Activated CD8-positive, alpha-beta memory T cell treated with anti-CD3 and anti-CD28 coated beads, Interleukin-2, amount 50 U/mL, for 48 hours (primary cell): ENCODE measurements at regions not wholly inside any gene's neighbourhood (a gene's known extent, or its start where the extent isn't known, plus 50 kb on each side); places are given as distances from the start of the nearest gene placed in this dataset.

Experiments
- DNase-seq: peaks from one replicate; pipeline ENCODE4 v3.0.0-alpha.2; 2020

DNA sequence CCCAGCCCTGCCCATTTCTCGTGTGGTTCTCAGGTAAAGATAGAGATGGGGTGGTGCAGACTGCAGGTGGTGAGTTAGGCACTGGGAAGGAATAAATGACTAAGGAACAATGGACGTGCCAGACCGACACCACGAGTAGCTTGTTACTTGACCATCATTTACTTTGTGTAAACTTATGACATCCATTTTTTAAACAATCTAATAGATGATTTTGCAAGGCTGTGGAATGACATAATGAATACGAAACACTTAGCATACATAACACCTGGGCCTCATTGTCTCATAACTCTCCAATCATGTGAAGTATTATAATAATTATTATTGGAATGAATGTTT lies 137.3 kb upstream of the CPEB2 start:
- DNase-seq: no peak

DNA sequence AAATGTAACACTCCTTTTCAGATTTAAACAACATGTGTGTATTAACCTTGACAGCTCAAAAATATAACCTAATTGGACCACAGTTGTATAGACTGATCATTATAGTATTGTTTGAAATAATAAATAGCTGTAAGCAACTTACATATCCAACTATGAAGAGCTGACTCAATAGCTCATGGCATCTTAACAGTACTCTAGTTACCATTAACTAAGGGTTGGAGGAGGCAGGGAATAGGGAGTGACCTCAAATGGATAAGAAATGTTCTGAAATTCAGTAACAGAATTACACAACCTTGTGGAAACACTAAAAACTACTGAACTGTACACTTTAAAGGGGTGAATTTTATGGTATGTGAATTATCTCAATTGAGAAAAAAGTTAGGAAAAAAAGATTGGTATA lies 136.5 kb upstream of the CPEB2 start:
- DNase-seq: no peak

DNA sequence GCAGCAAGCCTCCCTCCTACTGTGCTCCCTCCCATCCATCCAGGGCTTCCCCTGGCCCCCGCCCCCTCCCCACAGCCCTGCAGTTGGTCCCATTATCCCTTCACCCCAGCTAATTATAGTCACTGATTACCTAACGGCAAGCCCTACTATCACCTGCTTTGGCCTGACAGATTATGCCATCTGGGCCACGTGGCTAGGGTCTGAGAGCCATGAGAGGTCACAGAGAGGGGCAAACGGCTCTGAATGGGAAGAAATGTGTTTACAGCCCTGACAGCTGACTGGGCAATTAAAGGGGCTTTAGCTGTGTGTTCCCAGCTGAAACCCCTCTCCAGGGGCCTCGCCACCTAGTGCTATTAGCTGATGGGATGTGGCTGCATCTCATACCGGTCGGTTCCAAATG lies 134.4 kb upstream of the CPEB2 start:
- no peak for DNase-seq

DNA sequence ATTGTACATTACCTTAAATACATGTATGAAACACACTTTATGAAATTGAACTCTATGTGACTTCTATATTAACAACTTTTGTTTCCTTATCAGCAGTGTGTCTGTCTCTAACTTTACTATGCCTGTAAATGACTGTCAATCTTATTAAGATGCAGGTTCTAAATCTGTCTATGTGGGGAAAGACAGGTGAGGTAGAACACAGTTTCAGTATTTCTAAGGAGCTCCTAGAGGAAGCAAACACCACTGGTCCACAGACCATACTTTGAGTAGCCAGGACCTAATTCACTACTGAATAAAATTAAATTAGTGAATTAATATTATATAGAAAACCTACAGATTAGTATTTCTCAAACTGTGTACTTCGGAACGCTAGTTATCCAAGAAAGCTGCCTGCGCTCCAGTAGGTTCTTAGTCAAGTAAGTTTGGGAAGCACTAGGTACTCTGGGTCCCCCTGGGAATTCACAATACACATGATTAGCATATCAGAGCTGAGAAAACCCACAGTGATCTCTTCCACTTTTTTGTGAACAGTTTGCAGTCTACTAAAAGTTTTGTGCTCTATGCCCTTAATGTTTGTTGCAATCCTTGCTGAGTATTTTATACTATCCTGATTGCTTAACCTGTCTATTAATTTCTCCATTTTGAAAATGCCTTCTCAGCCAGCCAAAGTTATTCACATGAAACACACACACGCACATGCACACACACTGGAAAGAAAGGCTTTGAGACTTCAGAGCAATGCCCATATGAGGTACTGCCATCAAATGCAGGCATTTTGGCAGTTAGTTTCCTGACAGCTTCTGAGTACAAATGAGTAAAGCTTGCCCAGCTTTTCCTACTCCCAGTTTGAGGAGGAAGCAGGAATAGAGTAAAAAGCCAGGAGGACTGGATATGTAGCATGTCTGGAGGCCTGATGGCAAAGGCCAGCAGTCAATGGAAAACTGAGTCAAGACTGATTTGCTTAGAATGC lies 133.6 kb upstream of the CPEB2 start:
- DNase-seq: no peak

DNA sequence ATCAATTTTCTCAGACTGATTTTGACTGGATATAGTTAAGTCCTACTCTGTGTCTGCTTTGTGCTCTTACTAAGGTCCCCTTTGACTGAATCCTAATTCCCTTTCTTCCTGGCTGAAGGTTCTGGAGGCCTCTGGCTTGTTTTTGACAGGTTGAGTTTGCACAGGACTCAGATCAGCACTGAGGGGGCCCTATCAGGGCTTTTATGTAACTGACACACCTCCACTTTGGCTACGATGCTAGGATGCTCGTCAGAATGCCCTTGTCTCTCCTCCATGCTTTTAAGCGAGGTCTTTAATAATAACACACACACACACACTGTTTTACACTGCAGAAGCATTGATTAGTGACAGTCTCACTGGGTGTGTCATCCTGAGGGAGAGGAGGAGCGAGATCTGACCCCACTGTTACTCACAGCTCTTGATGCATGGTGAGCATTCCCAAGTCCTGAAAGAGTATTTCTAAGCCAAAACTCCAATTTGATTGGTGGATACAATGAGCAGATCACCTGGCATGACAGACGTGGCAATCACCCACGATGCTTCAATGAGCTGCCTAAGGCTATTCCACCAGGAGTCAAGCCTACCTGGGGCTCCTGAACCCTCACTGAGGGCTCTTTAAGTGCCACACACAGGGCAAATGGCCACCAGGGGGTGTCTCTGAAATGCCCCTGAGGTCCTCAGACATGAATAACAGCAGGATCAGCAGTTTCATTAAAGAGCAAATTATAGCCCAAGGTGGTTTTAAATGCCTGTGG lies 130.4 kb upstream of the CPEB2 start:
- DNase-seq: peak; percentile 58

DNA sequence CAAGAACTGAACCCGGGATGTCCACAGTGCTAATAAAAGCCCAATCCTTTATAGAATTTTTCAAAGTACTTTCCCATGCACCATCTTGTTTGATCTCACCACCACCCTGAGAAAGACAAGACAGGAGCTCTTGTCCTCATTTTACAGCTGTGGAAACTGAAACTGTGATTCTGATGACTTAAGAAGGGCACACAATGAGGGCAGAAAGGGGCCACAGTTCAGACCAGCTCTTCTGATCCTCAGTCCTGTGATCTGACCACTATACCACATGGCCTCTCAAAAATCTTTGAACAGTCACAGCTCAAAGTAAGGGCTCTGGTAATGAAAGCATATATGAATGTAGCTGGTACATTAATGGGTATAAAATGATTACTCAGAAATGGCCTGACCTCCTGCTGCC lies 127.3 kb upstream of the CPEB2 start:
- DNase-seq: no peak

DNA sequence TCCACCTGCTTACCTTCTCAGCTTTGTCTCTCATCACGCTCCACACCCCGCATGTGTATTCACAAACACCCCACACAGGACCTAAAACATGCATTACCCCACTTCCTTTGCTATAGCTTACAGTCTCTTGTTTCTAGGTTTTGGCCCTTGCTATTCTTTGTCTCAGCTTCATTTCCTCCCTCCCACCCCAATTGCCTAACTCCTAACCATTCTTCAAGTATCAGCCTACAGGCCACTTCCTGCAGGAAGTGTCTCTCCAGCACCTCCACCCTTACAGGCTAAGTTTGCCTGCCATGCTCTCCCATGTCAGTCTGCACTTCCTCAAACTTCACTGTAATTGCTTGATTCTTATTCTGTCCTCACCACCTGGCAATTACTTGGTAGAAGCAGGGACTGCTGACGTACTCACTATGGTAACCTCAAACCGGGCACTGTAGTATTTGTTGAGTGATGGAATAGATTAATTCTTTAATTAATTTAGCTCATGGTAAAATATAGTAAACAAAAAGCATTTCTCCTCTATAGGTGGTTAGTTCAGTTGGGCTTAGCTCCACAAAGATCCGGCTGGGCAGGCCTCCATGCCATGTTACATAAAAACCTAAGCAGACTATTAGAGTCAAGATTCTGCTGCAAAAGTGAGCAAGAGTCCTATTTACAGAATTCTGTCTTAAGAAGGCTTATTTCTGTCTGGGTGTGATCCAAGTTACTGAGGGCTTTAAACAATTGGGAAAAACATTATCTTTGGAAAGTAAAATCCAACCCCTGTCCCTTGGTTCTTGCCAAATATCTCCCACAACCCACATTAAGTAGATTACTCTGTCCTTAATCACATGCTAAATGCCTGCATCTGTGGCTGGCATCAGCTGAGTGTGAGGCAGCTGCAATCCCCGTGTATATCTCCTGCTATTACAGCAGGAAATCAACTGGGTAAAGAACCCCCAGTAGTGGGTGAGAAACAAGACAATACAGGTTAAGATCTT lies 124.7 kb upstream of the CPEB2 start:
- DNase-seq: no peak

DNA sequence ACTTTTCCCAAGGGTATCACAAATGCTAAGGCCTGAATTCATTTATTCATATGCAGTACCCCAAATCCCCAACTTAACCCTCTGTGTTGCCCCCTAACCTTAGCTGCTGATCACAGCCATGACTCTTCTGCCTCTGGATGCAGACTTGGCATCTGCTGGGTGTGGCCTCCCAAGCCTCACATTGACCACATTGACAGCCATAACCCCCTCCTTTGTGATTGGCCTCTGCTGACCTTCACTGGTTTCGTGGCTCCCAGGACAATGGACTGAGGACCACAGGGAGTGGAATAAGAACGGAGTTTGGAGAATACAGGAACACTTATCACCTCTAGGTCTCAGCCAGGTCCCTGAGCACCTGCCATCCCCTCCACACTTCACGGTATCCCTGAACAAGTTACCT lies 123.6 kb upstream of the CPEB2 start:
- DNase-seq: no peak

DNA sequence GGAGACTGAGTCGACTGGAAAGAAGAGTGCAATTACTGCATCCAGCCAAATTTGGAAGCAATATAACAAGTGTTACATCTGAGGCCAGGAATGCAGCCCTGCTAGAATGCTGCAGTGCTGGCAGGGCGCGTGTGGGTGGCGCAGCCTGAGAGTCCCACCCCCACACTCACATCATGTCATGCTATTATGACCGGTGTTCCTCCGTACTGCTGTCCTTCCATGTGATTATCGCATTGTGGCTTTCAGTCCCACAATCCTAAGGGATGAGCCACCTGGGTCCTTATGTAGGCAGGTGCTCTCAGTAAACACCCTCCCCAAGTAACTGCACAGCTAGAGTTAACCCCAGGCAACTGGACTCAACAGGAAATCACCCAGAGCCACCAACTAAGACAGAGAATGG lies 122.6 kb upstream of the CPEB2 start:
- no peak for DNase-seq

DNA sequence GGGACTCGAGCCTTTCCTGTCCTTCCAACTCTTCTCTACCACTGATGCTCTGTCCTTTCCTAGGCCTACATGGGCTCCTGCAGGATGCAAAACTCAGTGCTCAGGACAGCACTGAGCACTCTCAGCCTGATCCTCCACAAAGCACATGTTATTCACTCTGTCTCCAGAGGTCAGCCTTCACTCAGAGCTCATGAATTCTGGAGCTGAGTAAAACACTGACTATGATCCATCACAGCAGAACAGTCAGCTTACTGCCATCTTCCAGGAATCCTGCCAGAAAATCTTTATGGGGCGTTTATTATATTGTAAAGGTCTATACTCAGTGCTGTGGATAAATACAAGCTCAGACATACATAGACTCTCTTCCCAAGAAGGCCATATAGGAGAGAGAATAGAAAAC lies 121.5 kb upstream of the CPEB2 start:
- no peak for DNase-seq

DNA sequence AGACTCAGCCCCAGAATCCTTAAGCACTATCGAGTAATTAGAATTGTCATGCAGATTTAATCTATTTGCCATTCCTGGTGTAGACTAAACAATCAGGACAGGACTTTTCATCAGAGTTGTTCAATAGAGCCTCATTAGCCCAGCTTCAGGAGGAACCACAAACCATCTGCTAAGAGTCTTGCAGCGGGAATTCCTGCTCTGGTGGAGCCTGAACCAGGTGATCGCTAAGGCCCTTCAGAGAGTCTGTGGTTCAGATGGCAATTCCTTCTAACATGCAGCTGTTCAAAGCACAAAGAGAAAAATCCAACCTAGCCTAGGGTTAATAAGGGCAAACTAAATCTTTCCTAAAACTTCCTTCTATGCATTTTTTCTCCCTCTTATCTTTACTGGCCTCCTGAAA lies 119.1 kb upstream of the CPEB2 start:
- DNase-seq: no peak

DNA sequence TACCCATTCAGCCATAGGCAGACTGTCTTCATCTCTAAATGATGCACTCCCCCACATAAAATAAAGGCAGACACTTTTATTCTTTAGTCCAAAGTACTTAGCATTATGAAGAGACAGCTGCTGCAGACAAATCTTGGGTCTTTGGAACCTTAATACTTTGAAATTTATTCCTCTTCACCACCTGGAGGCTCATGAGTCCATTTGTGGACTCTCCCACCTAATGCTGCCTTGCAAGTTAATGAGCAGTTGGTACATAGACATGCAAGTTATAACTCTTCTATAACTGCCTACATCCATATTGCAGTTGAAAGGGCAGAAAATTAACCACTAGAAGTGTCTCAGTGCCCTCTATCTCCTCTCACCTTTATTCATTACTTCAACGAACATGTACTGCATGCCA lies 118.6 kb upstream of the CPEB2 start:
- no peak for DNase-seq

DNA sequence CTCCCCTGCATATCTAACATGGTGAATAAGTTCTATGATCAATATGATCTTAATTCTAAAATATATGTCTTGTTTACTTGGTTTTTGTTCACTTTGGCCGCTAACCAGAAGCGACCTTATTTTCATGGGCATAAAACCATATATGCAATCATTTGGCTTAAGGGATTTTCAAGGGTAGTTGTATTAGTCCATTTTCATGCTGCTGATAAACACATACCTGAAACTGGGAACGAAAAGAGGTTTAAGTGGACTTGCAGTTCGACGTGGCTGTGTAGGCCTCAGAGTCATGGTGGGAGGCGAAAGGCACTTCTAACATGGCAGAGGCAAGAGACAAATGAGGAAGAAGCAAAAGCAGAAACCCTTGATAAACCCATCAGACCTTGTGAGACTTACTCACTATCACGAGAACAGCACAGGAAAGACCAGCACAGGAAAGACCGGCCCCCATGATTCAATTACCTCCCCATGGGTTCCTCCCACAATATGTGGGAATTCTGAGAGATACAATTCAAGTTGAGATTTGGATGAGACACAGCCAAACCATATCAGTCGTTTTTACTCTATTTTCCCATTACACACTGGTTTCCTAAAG lies 114.3 kb upstream of the CPEB2 start:
- DNase-seq: no peak

DNA sequence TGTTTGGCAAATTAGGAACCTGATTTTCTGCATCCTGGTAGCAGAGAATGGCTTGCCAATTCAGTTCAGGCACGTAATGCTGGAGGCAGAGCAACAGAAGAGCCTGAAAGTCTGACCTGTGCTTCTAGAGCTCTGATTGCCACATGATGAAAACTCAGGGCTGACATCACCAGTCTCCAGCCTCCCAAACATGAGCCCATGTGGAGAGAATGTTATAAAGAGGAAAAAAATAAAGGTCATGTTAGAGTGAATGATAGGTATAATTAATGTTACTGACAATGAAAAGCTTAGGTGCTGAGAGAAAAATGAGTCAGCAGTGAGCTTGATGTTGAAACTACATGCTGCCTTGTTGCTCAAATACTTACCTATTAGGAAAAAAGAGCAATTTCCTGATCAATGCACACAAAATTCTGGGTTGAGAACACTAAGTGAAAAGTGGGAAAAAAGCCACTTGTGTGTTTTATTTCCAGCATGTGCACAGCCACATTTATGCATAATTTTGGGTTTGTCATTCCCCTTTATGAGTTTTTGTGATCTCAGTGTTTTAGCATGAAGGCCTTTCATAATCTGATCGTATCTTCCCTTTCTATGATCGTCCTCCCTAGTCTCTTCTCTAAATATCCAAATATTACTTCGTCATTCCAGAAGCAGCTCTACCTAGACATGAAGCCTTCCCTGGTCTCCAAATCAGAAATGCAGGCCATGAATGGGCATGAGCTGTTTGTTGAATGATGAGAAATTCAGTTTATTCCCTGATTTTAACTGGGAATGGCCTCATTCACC lies 113.3 kb upstream of the CPEB2 start:
- DNase-seq: no peak

DNA sequence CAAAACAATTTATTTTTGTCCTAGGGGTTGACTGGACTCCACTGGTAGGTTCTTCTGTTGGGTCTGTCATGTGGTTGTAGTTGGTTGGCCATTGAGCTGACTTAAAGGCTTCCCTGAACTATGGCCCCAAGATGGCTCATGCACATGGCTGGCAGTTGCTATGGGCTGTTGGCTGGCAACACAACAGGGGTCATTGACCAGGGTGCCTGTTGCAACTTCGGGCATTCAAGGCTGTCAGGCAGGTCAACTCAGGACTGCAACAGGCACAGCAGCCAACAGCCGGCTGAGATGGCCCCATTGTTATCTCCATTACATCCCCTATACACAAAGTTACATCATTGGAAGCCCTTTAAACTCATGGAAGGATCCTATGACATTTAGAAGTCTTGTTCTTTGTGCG lies 109.7 kb upstream of the CPEB2 start:
- no peak for DNase-seq

DNA sequence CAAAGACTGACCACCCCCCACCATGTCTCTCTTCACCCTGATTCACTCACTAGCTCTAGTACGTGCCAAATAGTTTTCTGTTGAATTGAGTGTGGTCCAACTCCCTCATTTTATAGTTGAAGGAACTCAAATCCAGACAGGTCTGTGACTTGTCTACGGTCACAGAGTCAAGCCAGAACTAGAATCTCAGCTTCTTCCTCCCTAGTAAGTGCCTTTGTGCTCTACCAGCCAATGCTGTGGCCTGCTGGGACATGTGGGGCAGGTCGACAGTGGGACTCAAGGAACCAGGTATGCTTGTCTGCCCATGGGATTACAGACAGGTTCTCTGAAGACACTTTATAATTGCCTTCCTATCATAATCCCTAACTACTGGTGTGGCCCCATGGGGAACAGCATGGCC lies 108.6 kb upstream of the CPEB2 start:
- no peak for DNase-seq

DNA sequence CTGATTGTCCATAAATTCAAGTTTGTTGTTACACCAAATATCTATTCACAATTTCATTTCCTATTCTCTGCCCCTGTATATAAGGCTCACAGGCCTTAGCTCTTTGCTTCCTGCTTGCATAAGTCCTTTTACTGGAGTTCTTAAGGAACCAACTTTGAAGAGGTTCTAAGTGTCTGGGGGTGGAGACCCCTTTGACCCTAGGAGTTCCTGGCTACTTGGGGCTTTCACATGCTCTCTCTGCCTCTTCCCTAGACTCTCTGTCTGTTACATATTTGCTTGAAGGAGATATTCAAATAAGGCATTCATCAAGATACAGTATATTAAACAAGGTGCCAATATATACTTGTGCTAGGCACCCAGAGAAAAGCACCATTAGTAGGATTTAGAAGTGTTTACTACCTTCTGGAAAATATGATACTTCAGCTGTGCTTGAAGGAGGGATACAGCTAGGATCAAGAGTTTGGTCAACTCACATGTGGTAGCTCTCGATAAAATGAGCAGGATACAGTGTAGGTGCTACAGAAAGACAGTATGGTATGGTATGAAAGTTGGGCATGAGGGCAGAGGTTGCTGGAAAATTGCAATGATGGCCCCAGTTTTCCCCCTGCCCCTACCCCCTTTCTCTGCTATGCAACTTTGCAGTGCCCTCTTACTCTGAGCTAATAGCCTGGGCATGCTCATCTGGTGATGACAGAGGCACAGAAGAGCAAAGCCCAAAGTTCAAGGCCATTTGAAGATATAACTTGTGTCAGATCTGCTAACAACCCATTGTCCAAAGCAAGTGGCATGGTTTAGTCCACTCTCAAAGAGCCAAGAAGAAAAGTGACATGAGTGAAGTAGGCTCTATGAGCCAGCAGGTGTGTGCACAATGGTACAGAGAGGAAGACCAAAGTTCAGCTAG lies 107.6 kb upstream of the CPEB2 start:
- DNase-seq: no peak

DNA sequence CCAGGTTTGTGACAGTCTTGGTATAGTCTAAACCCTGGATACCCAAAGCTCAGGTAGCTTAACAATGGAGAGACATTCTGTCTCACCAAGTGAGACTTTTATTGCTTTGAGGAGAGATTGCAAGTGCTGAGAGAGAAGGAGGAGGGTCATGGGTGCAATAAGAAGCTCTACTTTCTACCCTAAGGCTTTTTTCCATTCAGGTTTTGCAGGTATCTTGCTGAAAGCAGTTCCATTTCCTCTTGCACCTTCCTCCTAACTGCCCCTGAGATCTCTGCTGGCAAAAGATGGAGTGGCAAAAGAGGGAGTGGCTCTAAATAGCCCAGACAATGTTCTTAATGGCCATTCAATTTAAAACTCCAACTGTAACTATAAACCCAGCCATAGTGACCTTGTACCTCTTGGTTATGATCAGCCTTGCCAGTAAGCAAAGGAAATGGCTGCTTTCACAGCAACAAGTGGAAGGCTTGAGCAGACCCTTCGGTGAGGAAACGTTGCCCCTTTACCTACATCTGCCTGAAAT lies 105.6 kb upstream of the CPEB2 start:
- DNase-seq: no peak

DNA sequence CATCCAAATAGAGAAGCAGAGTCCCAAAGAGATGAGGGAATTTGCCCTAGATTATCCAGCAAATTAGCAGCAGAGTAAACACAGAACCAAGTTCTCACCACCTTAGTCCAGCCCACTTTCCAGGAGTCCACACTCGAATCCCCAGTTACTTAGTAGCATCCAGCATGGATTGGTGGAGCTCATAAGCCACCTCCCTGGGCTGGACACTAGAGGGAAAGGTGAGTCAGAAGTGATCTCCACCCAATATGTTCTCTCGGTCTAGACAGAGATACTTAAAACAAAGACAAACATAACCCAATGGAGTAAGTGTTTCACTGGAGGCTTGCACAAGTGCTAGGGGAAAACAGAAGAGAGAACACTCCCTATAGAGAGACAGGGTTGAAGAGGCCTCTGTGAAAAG lies 105.1 kb upstream of the CPEB2 start:
- no peak for DNase-seq

DNA sequence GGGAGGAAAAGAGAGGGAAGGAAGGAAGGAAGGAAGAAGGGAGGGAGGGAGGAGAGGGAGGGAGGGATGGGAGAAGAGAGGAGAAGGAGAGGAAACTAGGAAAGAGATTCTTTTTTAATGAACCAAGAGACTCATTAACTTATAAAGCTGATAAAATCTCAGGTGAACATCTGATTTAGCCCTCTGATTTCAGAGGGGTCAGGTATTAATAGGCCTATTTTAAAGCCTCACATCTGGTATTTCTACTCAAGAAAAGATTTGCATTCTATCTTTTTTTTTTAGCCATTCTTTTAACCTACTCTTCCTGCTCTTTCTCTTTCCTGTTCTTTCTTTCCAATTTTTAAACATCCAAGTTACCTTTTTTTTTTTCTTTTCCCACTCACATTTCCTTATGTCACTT lies 103.3 kb upstream of the CPEB2 start:
- no peak for DNase-seq

DNA sequence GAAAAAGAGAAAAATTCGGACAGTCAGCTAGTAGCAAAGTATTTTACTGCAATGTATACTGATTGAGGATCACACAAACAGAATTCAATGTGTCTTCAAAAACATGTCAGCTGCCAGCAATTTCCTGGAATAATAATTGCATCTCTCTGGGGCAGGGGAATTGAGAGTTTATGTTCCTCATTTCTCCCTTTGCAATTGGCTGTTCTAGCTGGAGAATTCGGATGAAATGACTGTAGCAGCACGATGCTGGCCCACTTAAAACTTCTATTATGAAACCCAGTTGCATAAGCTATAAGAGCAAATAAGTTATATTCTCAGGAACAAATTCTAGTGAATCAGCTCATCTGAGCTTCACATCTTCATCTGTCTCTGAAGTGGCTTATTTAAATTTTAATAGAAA lies 99.9 kb upstream of the CPEB2 start:
- no peak for DNase-seq
